AG09309 (cell line): ENCODE measurements at regions not wholly inside any gene's neighbourhood (a gene's known extent, or its start where the extent isn't known, plus 50 kb on each side); places are given as distances from the start of the nearest gene placed in this dataset.
A peak's percentile ranks its signal among the peaks of the same experiment; 100 is the strongest.

ENCODE experiments used
- DNase-seq: peaks from one replicate; pipeline ENCODE4 v3.0.0-alpha.2; 2010; ENCODE audit warnings: low read depth
- H3K4me3 ChIP-seq: 2 replicates; pipeline ENCODE4 v1.5.1; 2011; ENCODE audit warnings: mild to moderate bottlenecking, low read depth, low read length, moderate library complexity; ENCODE audit not compliant: control insufficient read depth
- TF ChIP-seq, protein P1 (sequence below): IDR thresholded peaks from 2 replicates; pipeline ENCODE4 v1.5.1; 2011; ENCODE audit warnings: mild to moderate bottlenecking, low read depth, low read length, inconsistent platforms; ENCODE audit not compliant: insufficient read depth, control insufficient read depth; ENCODE audit errors: missing control alignments

DNA sequence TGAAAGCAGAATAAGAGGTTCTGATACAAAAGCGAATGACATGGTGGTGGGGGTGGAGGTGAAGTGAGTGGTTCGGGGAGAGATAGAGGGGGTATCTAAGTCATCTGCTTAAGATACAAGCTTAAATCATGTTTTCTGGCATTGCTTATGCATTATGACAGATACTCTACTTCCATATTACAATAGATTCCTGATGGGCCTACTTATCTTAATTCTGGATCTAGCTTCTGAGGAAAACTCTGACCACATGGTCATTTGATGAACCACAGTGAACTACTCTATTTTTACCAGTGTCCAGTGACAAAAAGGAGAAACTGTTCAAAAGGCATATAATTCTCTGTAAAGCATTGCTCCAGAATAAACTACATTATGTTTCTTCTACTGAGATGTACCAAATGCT lies 673.7 kb upstream of the CCDC54 start:
- no peak for DNase-seq
- TF ChIP-seq, protein P1, sequence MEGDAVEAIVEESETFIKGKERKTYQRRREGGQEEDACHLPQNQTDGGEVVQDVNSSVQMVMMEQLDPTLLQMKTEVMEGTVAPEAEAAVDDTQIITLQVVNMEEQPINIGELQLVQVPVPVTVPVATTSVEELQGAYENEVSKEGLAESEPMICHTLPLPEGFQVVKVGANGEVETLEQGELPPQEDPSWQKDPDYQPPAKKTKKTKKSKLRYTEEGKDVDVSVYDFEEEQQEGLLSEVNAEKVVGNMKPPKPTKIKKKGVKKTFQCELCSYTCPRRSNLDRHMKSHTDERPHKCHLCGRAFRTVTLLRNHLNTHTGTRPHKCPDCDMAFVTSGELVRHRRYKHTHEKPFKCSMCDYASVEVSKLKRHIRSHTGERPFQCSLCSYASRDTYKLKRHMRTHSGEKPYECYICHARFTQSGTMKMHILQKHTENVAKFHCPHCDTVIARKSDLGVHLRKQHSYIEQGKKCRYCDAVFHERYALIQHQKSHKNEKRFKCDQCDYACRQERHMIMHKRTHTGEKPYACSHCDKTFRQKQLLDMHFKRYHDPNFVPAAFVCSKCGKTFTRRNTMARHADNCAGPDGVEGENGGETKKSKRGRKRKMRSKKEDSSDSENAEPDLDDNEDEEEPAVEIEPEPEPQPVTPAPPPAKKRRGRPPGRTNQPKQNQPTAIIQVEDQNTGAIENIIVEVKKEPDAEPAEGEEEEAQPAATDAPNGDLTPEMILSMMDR, result no peak
- H3K4me3 ChIP-seq, result no peak overlapping the region

DNA sequence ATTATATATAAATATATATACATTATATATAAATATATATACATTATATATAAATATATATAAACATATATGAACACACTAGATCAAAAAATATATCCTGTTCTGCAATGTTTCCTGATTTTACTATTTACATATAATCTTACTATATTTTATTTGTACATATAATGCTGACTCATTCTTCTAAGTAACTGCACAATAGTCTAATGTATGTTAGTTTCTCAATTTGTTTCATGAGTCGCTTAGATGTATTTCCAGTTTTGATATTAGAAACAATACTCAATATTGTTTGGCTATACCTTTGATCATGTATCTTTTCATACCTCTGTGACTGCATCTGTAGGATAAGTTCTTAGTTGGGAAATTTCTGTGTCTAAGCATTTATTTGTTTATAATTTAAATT lies 669.9 kb upstream of the CCDC54 start:
- H3K4me3 ChIP-seq, result no peak overlapping the region
- TF ChIP-seq, protein P1, result no peak
- DNase-seq, result no peak

DNA sequence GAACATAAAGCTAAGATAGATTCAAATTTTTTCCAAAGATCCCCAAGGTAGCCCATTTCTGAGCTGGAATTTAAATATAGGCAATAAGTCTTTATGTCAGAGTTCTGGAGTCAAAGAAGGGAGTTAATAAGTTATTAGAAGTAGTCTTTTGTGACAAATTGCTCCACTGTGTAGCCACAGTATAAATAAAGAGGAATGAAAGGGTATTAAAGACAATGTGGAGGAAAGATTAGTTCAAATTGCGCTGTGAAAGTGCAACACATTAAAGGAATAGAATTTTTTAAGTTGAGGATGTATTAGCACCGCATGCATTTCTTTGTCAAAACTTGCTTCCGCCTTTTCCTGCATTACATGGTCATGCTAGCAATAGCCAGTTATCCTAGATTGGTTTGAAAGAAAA lies 666.6 kb upstream of the CCDC54 start:
- TF ChIP-seq, protein P1, result no peak
- H3K4me3 ChIP-seq, result no peak overlapping the region
- no peak for DNase-seq

DNA sequence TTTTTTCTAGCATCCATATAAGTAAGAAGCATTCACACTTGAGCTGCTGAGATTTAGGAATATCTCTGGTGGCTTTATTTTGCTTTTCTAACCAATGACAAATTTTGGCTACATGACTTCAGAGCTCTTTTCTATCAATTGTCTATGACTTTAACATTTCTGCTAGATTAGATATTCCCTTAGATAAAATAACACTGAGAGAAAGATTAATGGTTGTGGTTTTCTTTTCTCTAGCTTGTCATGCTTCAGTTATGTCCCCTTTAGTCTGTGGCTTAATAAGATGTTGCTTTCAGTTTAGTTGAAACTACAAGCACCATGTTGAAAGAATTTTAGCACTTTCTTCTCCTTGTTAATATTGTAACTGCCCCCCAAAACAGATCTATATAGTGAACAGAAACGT lies 665.6 kb upstream of the CCDC54 start:
- no peak overlapping the region for H3K4me3 ChIP-seq
- TF ChIP-seq, protein P1, result no peak
- DNase-seq, result peak; percentile 13

DNA sequence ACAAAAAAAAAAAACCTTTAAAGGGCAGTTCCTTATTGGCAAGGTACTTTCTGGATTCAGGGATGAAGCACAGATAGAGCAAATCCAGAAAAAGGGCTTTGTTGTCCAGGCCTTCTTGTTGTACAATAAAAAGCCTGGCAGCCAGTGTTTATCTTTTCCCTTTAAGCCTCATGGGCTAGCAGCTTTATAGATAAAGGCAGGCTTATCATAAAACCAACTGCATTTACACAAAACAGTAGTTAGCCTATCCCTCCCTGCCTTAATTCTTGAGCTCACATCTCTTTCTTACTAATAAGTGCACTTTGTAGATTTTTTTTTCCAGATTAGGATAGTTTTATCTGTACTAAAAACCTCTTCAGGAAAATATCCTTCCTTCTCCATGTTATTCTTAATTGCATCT lies 662.8 kb upstream of the CCDC54 start:
- no peak for DNase-seq
- no peak overlapping the region for H3K4me3 ChIP-seq
- TF ChIP-seq, protein P1, result no peak

DNA sequence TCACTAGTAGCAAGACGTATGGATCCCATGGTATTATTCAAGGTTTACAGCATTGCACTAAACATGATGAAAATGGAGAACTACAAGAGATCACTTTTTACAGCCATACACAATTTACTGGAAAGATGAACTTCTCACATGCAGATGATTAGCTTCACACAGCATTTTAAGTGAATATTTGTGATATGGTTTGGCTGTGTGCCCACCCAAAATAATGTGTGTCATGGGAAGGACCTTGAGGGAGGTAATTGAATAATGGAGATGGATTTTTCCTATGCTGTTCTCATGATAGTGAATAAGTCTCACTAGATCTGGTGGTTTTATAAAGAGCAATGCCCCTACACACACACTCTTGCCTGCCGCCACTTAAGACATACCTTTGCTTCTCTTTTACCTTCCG lies 662.0 kb upstream of the CCDC54 start:
- no peak for DNase-seq
- TF ChIP-seq, protein P1, result no peak
- no peak overlapping the region for H3K4me3 ChIP-seq

DNA sequence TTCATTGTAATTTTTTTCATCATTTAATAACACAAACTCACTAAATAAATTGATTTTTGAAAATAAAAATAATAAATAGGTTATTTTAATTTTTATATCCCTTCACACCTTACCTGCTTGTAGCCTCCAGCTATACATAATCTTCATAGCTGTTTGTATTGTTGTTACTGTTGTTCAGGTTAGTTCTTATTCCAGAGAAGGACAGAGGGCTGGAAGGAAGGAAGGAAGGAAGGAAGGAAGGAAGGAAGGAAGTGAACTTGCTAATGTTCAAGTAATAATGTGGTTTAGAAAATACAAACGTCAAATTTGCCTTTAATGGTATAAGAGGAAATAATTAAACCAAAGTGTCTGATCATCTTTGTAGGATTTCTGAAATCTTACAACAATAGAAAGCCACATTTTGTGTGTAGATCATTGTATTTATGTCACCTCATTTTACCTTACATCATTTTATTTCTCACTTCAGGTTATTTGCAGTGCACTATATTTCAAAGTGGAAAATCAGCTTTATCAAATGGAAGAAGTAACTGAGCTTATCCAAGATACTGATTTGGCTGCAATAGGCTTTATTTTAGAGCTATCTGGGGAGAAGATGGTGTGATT lies 660.0 kb upstream of the CCDC54 start:
- TF ChIP-seq, protein P1, result no peak
- H3K4me3 ChIP-seq, result no peak overlapping the region
- no peak for DNase-seq
